ENCODE measurements at regions not wholly inside any gene's neighbourhood (a gene's known extent, or its start where the extent isn't known, plus 50 kb on each side); places are given as distances from the start of the nearest gene placed in this dataset.

- TF ChIP-seq CTCF (IDR thresholded peaks at IDR 0.05; ENCODE audit: borderline replicate concordance, extremely low read depth, low read length, poor library complexity, severe bottlenecking): no peak
- no peak for TF ChIP-seq EZH2 (IDR thresholded peaks at IDR 0.05; ENCODE audit: borderline replicate concordance, low read depth, low read length, severe bottlenecking)
Observed at GRCh38 chr20:52309181-52309580, 117.6 kb upstream of the ZFP64 start.
